ENCODE measurements at regions not wholly inside any gene's neighbourhood (a gene's known extent, or its start where the extent isn't known, plus 50 kb on each side); places are given as distances from the start of the nearest gene placed in this dataset.

DNA sequence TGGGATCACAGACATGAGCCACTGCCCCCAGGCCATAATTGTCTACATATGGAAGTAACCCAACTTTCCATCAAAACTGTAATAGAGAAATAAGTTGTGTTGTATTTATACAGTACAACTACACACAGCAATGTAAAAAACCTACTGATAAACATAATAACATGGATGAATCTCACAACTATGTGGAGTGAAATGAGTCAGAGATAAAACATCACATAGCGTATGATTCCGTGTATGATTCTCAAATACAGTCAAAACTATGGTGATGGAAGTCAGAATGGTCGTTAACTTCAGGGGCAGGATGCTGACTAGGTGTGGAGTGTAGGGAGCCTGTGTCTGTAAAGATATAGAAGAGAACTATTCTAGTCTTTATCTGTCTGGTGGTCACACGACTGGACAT lies 332.7 kb upstream of the SLCO3A1 start:
- WGBS (ENCODE audit: low lambda C conversion rate, missing lambda C conversion rate), result 77% methylated on average over 4 of the region's 4 CpGs
- TF ChIP-seq EZH2phosphoT487 (IDR thresholded peaks at IDR 0.05; ENCODE audit: low read depth, severe bottlenecking, unreplicated experiment) (no peak), EZH2 (IDR thresholded peaks at IDR 0.05; ENCODE audit: borderline replicate concordance) (no peak)
- TF ChIP-seq, protein P1, sequence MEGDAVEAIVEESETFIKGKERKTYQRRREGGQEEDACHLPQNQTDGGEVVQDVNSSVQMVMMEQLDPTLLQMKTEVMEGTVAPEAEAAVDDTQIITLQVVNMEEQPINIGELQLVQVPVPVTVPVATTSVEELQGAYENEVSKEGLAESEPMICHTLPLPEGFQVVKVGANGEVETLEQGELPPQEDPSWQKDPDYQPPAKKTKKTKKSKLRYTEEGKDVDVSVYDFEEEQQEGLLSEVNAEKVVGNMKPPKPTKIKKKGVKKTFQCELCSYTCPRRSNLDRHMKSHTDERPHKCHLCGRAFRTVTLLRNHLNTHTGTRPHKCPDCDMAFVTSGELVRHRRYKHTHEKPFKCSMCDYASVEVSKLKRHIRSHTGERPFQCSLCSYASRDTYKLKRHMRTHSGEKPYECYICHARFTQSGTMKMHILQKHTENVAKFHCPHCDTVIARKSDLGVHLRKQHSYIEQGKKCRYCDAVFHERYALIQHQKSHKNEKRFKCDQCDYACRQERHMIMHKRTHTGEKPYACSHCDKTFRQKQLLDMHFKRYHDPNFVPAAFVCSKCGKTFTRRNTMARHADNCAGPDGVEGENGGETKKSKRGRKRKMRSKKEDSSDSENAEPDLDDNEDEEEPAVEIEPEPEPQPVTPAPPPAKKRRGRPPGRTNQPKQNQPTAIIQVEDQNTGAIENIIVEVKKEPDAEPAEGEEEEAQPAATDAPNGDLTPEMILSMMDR (IDR thresholded peaks at IDR 0.05; ENCODE audit: poor library complexity), result no peak

DNA sequence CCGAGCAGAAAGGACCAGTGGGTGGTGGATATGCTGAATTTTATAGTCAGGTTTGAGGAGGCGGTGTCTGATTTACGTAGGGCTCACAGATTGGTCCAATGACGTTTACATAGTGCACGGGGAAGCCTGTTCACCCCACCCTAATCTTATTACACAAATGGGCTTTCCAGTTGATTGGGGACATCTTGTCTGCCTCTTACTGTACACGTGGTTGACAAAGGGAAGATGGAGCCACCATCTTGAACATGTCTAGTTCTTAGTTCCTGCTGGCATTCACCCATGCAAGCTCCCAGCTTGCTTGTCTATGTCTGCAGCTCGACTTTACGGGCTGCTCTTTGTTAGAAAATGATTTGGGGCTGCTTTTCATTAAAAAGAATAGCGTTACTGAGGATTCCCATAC lies 332.0 kb upstream of the SLCO3A1 start:
- H3K9me3 ChIP-seq (ENCODE audit: low read depth), result no peaks in the 10 kb centered on the region
- H3K27me3 ChIP-seq, result no peaks in the 10 kb centered on the region
- no peaks in the 10 kb centered on the region for H4K20me1 ChIP-seq (ENCODE audit: insufficient read depth, poor library complexity, severe bottlenecking)
- TF ChIP-seq, protein P1 (IDR thresholded peaks at IDR 0.05; ENCODE audit: poor library complexity), result no peak
- TF ChIP-seq EZH2 (IDR thresholded peaks at IDR 0.05; ENCODE audit: borderline replicate concordance) (no peak), EZH2phosphoT487 (IDR thresholded peaks at IDR 0.05; ENCODE audit: low read depth, severe bottlenecking, unreplicated experiment) (no peak)
- H2AFZ ChIP-seq, result no peak overlapping the region
- H3K9me2 ChIP-seq (replicated peaks; ENCODE audit: insufficient read depth), result no peaks in the 10 kb centered on the region
- WGBS (ENCODE audit: low lambda C conversion rate, missing lambda C conversion rate), result 71% methylated on average over 9 of the region's 9 CpGs
- H3K4me2 ChIP-seq, result no peak overlapping the region
- DNase-seq (ENCODE audit: low spot score), result no peak
- H3K4me1 ChIP-seq (ENCODE audit: insufficient read depth), result no peaks in the 10 kb centered on the region
- no peaks in the 10 kb centered on the region for H3K36me3 ChIP-seq (replicated peaks; ENCODE audit: insufficient read depth, low read depth)
- H3K4me3 ChIP-seq, result no peak overlapping the region
- H3K27ac ChIP-seq, result no peak overlapping the region
- H3K79me2 ChIP-seq, result no peaks in the 10 kb centered on the region

More for the DNA sequence above, 332.7 kb upstream of the SLCO3A1 start:
- Histone ChIP-seq H3K36me3 (replicated peaks; ENCODE audit: insufficient read depth, low read depth) (no peaks in the 10 kb centered on the region), H2AFZ (no peak overlapping the region), H3K4me3 (no peak overlapping the region), H3K79me2 (no peaks in the 10 kb centered on the region), H3K9me3 (ENCODE audit: low read depth) (no peaks in the 10 kb centered on the region), H3K9me2 (replicated peaks; ENCODE audit: insufficient read depth) (no peaks in the 10 kb centered on the region), H3K4me2 (no peak overlapping the region), H3K27me3 (no peaks in the 10 kb centered on the region), H4K20me1 (ENCODE audit: insufficient read depth, poor library complexity, severe bottlenecking) (no peaks in the 10 kb centered on the region), H3K27ac (no peak overlapping the region), H3K4me1 (ENCODE audit: insufficient read depth) (no peaks in the 10 kb centered on the region)
- DNase-seq (ENCODE audit: low spot score), result no peak

DNA sequence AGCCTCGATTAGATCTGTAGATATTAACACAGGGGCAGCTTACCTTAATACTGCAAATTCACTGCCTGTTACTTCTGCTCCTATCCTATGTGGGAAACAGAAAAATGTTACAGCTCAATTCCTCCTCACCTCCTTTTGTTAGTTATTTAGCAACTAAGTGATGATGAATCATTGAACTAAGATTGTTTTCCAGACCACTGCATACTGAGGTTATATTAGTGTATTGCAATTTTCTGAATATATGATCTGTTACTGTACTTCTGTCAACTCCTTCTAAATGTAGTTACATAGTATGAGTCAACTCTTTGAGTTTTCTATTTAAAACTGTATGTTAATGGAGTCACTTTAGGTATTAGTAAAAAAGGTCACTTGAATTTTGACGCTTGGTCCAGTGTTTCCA lies 331.5 kb upstream of the SLCO3A1 start:
- DNase-seq (ENCODE audit: low spot score), result no peak
- Histone ChIP-seq H2AFZ (no peak overlapping the region), H3K27ac (no peak overlapping the region), H3K4me2 (no peak overlapping the region), H4K20me1 (ENCODE audit: insufficient read depth, poor library complexity, severe bottlenecking) (no peaks in the 10 kb centered on the region), H3K9me2 (replicated peaks; ENCODE audit: insufficient read depth) (no peaks in the 10 kb centered on the region), H3K4me3 (no peak overlapping the region), H3K9me3 (ENCODE audit: low read depth) (no peaks in the 10 kb centered on the region), H3K36me3 (replicated peaks; ENCODE audit: insufficient read depth, low read depth) (no peaks in the 10 kb centered on the region), H3K4me1 (ENCODE audit: insufficient read depth) (no peaks in the 10 kb centered on the region), H3K79me2 (no peaks in the 10 kb centered on the region), H3K27me3 (no peaks in the 10 kb centered on the region)
- 83% methylated on average over 2 of the region's 2 CpGs for WGBS (ENCODE audit: low lambda C conversion rate, missing lambda C conversion rate)
- TF ChIP-seq, protein P1 (IDR thresholded peaks at IDR 0.05; ENCODE audit: poor library complexity), result no peak
- no peak for TF ChIP-seq EZH2 (IDR thresholded peaks at IDR 0.05; ENCODE audit: borderline replicate concordance)
- no peak for TF ChIP-seq EZH2phosphoT487 (IDR thresholded peaks at IDR 0.05; ENCODE audit: low read depth, severe bottlenecking, unreplicated experiment)

Measured in hepatocyte (in vitro differentiated cells).